Stomach (tissue), 4 donors: ENCODE measurements at regions not wholly inside any gene's neighbourhood (a gene's known extent, or its start where the extent isn't known, plus 50 kb on each side); places are given as distances from the start of the nearest gene placed in this dataset.

Experiments used
- CTCF ChIP-seq, 7 experiments: fragments of 450-650 bp in 4 of 7; fragments of 200-600 bp in 3 of 7; sonication (generic) in 3 of 7; IDR thresholded peaks; one replicate each; pipeline ENCODE4 v1.5.1; 2016 to 2019; ENCODE audit warnings: antibody characterized with exemption in 7 of 7, control low read depth in 2 of 7, mild to moderate bottlenecking in 1 of 7
- POLR2AphosphoS5 ChIP-seq, 3 donors: sonication (generic); formaldehyde crosslinking; IDR thresholded peaks; one replicate each; pipeline ENCODE4 v1.6.1; 2016; ENCODE audit warnings: antibody characterized with exemption in 3 of 3

- TF ChIP-seq POLR2AphosphoS5 (IDR thresholded peaks at IDR 0.05) = no peak
- no peak for TF ChIP-seq CTCF (IDR thresholded peaks at IDR 0.05)
Measured at GRCh38 chr13:89923736-89924135, 1423.8 kb upstream of the MIR17HG start.
